GM23248 (cell line): ENCODE measurements at regions not wholly inside any gene's neighbourhood (a gene's known extent, or its start where the extent isn't known, plus 50 kb on each side); places are given as distances from the start of the nearest gene placed in this dataset.

Experiments used
- EZH2 ChIP-seq: fragments of 200-600 bp; sonication (generic); IDR thresholded peaks from 2 replicates; pipeline ENCODE4 v1.6.1; 2018; ENCODE audit warnings: antibody characterized with exemption, mild to moderate bottlenecking; ENCODE audit not compliant: insufficient read depth, poor library complexity, severe bottlenecking
- EZH2phosphoT487 ChIP-seq: fragments of 200-600 bp; sonication (generic); IDR thresholded peaks from 2 replicates; pipeline ENCODE4 v1.6.1; 2018; ENCODE audit warnings: antibody characterized with exemption, moderate library complexity, mild to moderate bottlenecking, low read depth; ENCODE audit not compliant: insufficient read depth

GRCh38 chr18:56060967-56061541, 473.1 kb upstream of the TCF4 start:
- TF ChIP-seq EZH2phosphoT487 = no peak
- TF ChIP-seq EZH2 = no peak
